ENCODE measurements at regions not wholly inside any gene's neighbourhood (a gene's known extent, or its start where the extent isn't known, plus 50 kb on each side); places are given as distances from the start of the nearest gene placed in this dataset.

GRCh38 chr14:87712396-87713090, 280.4 kb downstream of the GALC start:
- no peak for DNase-seq

DNA sequence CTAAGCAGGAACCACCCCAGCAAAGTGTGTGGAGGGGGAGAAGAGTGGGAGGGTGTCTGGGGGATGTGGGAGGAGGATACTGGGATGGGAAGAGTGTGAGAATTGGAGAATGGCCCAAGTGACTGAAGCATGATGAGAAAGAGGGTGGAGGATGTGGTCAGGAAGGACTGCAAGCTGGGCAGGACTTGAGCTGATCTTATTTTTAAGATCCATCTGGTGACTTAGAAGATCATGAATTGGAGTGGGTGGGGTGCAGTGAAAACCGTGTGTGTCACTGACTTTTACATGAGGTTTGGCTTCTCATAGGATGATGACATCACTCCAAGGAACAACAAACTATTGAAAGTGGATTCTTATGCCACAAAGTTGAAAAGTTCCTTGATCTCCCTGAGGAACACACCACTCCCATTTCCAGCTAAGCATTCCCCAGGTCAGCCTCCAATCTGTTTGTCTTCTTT, 287.5 kb downstream of the GALC start:
- no peak for DNase-seq

DNA sequence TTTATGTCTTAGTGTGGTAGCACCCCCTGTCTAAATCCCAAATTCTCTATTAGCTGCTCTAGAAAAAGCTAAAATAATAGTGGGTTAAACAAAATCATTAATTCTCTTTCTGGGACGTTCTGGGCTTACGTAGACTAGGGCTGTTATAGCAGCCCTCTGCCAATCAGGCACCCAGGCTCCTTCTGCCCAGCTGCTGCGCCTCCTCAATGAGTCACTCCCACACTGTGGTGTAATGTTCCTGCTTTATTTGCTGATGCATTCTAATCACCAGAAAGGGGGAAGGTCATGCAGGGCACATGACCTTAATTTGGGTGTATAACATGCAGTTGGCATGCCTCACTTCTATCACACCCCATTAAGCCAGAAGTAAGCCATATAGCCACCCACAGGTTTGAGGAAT, 294.5 kb downstream of the GALC start:
- DNase-seq, result no peak

- no peak for DNase-seq
Measured at GRCh38 chr14:87696485-87696884, 296.5 kb downstream of the GALC start.

- no peak for DNase-seq
Measured at GRCh38 chr14:87691042-87691881, 301.7 kb downstream of the GALC start.

GRCh38 chr14:87690076-87690613, 302.8 kb downstream of the GALC start:
- no peak for DNase-seq

DNA sequence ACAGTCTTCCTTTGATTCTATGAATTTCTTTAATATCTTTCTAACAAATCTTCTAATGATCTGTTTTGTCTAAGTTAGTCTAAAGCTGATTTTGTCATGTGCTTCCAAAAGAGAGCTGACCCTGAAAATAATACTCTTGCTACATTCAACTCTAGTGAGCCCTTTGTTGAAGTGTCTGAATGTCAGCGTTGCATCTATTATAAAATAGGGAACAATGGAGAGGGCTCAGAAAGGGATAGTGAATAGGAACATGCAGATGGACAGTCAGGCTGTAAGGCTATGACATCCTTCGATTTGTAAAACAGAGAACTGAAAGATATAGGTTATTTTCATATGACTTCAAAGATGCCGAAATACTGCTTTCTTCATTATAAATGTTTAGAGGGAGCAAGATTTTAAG, 304.5 kb downstream of the GALC start:
- no peak for DNase-seq

GRCh38 chr14:87687420-87687819, 305.6 kb downstream of the GALC start:
- DNase-seq, result no peak

GRCh38 chr14:87686746-87687145, 306.2 kb downstream of the GALC start:
- no peak for DNase-seq

DNA sequence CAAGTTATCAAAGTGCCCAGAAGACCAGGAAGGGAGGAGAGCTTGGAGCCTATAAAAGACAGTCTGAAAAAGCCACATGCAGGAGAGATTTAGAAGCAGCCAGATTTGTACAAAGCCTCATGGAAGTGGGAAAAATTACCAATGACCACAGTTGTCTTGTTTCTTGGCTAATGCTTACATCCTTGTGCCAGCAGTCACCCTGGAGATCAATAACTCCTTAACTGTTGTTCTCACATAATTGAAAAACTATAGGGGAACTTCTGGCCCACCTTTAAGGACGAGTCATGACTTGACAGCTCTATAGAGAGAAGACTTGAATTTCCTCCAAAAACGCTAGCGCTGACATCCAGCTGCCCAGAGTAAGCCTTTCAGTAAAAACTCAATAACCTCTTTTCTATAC, 313.1 kb downstream of the GALC start:
- DNase-seq, result no peak

DNA sequence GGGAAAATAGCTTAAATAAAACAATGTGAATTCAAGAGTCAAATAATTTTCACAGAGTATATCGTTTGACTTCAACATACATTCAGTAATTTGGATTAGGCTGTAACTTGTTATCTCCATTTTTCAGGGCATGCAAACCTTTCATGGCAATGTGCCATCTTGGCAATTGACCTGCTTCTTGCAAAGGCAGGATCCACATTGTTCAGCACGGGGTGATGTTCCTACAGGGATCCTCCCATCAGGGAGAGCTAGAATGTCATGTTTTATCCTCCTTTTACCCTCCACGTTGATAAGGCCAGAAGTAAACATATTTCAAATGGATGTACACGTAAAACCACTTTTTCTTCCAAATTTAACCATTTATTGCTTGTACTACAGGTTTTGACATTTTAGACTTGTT, 314.4 kb downstream of the GALC start:
- DNase-seq, result no peak

DNA sequence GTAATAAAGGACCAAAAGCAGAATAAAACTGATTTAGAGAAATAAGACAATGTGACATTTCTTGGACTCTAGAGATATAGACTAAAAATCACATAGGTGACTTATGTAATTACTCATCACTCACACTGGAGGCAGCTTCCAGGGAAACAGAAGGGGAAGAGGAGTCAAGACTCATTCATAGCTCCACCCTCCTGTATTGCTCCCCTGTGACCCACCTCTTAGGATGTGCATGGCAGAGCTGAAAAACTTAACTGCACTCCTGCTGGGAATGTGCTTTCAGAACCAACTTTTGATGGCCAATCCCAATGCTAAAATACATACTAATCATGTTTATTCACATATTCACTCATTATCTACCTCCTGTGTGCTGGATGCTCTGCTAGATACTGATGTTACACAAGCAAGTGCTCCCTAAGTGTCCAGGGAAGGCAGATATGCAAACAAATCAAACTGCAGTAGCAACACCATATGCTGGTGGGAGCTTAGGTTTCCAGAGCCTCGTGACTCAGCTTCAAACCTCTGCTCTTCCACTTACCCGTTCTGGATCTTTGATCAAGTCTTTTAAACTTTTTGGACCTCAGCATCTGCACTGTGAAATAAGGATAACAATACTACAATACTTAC, 316.1 kb downstream of the GALC start:
- no peak for DNase-seq

GRCh38 chr14:87667659-87668058, 325.3 kb downstream of the GALC start:
- no peak for DNase-seq

DNA sequence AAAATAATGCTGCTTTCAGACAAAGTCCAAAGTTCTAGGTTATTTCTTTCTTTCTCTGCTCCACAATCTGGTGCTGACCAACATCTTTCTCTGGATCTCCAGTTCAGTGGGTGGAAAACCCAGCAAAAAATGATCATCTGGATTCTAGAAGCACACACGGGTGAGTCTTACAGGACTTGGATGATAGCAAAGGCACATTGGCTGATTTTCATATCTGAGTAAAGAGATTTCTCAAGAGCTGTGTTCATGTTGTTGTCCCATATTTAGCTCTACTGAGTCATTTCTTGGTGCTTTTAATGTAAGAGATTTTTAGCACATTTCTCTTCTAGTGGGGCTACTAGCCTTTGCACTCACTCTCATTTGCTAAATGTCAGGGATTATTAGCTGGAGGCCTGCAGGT, 336.7 kb downstream of the GALC start:
- no peak for DNase-seq

- no peak for DNase-seq
Measured at GRCh38 chr14:87652278-87652677, 340.7 kb downstream of the GALC start.

DNA sequence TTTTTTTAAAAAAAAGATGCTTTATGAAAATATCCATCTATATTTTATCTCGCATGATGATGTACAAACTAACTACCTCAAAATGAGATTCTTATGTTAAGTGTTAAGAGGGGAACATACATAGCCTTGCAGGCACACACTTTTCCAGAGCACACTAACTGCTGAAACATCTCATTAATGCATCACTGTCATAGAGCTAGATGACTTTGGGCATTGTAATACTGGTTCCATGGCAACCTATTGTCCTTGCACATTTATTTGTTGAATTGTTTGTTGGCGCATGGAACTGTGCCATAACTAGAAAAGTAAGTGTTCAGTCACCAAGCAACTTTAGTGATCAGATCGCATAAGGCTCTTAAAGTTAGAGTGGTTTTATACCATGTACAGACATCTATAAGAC, 348.3 kb downstream of the GALC start:
- DNase-seq, result no peak

GRCh38 chr14:87643005-87643404, 350.0 kb downstream of the GALC start:
- DNase-seq, result no peak

DNA sequence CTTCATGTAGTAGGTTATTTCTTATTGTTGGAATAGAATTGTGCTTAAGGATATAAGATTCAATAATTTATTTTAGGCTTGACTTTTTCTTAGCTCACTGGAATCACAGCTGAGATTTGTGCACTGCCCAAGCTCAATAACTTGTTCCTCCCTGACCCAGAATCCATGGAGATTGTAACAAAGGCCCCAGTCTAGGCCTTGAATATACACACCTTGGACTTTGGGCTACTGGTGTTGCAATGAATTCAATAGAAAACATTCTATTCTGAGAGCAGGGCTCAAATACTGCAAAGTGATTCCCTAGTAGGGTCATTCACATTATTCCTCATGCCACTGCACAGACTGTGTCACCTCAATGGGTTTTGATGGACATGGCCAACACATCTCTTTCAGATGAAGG, 352.4 kb downstream of the GALC start:
- DNase-seq, result no peak

GRCh38 chr14:87638196-87638595, 354.8 kb downstream of the GALC start:
- no peak for DNase-seq

GRCh38 chr14:87635442-87635841, 357.5 kb downstream of the GALC start:
- no peak for DNase-seq

DNA sequence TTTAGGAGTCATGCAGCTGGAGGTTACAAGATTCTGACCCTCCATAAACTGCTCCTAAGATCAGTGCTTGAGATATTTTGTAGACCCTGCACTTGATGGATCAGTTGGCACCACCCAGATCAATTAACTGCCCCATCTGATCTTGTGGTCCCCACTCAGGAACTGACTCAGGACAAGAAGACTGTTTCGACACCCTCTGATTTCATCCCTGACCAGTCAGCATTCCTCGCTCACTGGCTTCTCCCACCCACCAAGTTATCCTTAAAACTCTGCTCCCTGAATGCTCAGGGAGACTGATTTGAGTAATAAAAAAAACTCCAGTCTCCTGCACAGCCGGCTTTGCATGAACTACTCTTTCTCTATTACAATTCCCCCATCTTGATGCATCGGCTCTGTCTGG, 360.2 kb downstream of the GALC start:
- no peak for DNase-seq

DNA sequence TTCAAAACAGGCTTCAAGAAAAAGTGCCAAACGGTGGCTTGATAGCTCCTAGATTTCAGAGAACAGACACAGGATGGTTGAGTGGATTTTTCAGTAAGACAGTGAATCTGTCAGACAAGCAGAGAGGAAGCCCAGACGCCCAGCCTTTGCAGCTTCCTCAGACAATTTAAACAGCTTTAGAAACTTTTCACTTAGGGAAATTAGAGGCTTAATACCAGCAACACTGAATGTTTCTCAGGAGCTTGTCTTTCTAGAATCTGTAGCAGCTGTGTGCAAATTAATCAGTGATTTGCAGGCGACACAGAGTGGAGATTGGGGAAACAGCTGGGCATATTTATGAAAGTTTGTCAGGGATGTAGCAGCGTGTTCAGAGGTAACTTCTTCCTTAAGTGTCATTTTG, 362.1 kb downstream of the GALC start:
- no peak for DNase-seq

GRCh38 chr14:87629788-87630187, 363.2 kb downstream of the GALC start:
- DNase-seq, result no peak

DNA sequence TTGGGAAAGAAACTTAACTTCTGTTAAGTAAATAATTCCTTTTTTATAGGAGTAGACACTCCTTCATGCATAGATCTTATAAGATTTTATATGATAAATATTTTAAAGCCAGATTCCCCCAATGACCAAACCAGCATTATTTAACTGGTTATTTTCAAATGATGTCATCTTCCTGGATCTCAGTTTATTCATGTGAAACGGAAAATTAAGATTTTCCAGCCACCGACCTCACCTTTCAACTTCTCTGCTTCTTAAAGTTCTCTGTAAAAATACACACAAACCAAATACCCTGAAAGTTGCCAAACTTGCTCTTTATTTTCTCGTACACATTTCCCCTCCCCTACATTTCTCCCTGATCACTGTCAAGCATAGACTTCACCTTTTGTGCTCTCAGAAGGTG, 364.2 kb downstream of the GALC start:
- no peak for DNase-seq

Measured in CD4-positive, alpha-beta T cell treated with Interleukin-4 for 1 hour (primary cell).